ENCODE measurements at regions not wholly inside any gene's neighbourhood (a gene's known extent, or its start where the extent isn't known, plus 50 kb on each side); places are given as distances from the start of the nearest gene placed in this dataset.

DNA sequence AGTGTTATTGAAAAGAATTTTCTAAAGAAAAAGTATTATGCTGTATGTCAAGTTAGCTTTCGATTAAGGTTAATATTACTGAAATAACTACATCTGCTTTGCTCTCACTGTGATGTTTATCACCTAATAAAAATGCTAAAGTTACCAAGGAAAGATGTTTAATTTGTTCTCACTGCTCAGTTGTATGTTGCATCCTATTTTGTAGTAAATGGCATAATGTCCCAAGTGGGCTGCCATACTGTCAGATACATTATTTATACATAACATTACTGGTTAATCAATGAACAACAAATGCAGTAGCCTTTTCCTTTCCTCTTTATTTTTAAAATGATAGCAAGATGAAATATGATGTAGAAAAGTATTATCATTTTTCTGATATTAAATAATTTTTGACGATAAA lies 226.3 kb upstream of the DACH1 start:
- no peak for DNase-seq

DNA sequence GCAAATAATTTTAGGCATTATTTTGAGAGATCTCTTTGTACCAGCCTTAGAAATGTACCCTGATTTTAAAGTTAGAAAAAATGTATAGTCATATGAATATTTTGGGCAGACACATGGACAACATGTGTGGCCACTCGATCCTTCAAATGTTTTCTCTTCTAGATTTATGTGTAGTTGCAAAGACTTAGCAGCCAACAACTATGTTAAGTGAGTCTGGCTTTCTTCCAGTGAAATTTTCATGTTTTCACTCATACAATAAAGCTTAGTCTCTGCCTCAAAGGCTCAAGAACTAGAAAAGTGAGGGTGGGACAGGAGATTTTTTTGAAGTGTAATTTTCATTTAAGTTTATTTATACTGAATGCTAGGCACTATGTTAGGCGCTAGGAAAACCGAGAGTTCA lies 207.7 kb upstream of the DACH1 start:
- DNase-seq = no peak

DNA sequence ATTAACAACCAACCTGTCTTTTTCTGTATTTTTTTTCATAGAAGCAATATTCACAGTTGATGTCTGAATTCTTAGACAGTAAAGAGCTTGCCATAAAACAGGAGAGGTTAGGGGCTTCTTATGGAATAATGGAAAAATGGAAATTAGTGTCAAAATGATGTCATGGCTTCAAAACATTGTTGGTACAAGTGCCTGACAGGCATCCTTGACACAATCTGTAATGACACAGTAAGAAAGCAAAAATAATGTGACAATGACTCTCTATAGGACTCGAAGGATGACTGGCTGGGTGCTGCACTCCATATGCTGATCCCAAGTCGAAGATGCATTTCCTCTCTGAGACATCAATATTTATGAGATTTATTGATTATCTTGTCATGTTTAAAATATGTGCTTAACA lies 205.3 kb upstream of the DACH1 start:
- DNase-seq = no peak

DNA sequence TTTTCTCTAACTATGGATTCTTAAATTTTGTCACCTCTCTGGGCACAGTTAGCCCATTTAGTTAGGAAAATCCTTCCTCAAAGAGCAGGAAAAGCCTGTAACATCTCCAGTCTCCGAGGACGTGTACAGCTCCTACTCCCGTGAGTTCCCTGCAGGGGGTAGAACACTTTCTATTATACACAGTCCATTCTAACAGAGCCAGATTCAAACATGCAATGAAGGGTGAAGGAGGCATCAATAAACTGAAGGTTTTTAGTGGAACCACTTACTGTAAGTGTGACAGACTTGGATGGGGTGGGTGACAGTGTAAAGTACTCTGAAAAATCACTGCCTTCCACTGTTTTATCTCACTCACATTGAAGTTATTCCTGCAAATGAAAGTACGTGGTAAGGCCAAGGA lies 204.7 kb upstream of the DACH1 start:
- DNase-seq = no peak

DNA sequence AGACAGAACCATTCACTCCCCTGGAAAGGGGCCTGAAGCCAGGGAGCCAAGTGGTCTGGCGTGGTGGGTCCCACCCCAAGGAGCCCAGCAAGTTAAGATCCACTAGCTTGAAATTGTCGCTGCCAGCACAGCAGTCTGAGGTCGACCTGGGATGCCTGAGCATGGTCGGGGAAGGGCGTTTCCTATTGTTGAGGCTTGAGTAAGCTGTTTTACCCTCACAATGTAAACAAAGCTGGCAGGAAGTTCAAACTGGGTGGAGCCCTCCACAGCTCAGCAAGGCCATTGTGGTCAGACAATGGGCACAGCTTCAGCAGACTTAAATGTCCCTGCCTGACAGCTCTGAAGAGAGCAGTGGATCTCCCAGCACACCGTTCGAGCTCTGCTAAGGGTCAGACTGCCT lies 195.6 kb upstream of the DACH1 start:
- DNase-seq = no peak

DNA sequence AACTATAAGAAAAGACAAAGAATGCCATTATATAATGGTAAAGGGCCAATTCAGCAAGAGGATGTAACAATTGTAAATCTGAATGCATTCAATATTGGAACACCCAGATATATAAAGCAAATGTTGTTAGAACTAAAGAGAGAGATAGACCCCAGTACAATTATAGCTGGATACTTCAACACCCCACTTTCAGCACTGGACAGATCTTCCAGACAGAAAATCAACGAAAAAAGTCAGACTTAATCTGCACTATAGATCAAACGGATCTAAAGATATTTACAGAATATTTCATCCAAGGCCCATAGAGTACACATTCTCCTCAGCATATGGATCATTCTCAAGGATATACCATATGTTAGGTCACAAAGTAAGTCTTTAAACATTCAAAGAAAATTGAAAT lies 194.6 kb upstream of the DACH1 start:
- no peak for DNase-seq

DNA sequence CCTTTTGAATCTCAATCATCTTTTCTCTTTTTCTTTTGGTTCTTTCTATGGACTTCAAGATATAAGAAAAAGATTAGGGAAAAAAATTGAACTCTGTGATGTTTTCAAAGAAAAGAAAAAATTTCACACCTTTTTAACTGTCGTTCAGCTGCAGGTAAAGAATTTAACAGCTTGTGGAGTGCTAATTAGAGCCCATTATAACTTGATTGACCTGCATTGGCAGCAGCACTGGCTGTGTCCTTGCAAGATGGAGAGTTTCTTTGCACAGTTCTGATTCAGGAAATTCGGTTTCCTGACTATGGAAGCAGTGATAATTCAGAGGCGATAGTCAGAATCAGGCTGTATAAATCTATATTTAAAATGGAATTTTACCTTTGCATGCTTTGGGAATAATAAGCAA lies 183.2 kb upstream of the DACH1 start:
- DNase-seq = no peak

DNA sequence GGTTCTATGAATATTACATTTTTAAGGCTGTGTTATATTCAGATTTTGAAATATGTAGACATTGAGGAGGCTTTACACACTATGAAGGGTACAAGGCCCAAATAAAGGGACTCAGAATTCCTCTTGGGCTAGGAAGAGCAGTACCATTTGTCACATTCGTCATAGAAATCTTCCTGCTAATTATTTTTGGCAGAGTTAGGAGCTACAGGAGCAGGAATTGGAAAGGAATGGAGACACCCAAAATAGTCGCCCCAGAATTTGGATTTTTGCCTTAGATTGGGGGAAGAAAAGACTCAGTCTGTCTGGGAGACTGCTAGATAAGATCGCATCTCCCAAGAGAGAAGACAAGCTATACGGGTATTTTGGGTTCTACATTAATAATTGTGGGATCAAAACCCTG lies 176.4 kb upstream of the DACH1 start:
- no peak for DNase-seq

DNA sequence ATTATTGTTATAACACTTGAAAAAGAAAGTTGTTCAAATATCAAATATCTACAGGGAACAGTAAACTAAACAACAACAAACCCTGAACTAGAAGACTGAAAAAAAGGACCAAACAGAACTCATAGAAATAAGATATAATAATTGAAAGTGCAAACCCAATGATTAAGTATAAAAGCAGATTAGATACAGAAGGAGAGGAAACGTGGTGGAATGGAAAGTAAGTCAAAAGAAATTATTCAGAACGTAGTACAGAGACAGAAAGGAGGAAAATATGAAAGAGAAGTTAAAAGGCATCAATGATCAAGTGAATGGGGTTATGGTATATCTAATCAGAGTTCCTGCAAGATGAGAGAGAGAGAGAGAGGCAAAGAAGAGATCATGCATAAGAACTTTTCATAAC lies 174.2 kb upstream of the DACH1 start:
- DNase-seq = no peak

DNA sequence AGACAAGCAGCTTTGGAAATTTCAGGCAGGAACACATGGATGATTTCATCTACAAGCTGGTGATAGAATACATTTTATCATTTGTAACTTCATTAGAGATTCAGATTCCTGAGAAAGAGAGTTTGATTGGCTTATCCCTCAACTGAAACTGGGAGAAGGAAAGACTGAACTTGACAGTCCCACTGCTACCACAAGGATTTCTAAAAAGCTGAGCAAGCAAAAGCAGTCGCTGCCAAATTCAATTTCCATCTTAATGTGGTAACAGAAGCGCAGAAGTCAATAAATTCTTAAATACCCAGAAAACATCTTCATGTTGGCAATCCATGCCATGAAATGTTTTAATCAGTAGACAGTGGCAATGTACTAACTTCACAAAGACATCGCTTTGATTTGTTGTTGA lies 172.1 kb upstream of the DACH1 start:
- DNase-seq = no peak

DNA sequence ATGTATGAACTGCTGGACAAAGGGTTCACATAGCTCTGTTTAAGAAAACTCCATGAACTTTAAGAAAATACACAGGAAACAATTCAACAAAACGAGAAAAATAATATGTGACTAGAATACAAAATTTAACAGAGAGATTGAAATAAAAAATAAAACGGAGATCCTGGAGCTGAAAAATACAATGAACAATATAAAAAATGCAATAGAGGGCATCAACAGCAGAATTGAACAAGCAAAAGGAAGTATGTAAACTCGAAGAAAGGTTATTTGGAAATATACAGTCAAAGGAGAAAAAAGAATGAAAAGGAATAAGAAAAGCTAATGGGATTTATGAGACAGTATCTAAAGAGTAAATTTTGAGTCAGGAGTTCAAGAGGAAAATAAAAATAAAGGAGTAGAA lies 163.0 kb upstream of the DACH1 start:
- no peak for DNase-seq

DNA sequence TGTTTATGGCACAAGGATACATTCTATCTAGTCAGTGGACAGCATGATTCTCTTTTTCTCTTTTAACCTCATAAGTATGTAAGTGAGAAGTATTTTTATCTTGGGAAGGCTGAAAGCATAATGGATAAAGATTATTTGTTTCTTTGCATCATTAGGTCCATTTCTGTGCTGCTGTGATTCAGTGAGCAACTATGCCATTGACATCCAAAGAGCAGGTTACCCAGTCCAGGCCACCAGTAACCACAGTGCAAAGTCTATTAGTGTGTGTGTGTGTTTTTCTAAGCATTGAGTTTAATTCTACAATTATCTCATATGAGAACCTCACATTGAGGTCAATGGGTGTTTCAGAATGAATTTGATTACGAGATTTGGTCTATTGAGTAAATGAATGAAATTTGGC lies 158.8 kb upstream of the DACH1 start:
- DNase-seq = no peak

DNA sequence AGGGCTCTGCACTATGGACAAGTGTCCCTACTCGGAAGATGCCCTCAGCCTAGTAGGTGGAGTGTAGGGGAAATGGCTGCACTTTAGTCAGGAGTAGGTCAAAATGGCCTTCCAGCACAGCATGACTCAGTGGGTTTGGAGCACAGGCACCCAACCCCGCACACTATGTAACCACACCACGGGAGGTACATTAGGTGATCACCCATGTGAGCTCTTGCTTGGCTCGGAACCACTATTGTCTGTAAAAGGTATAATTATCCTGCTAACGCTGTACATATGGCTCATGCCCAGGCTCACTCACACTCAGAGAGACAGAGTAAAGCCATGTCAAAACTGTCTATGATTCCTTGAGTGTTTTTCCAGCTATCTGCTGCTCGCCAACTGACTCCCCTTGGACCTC lies 156.9 kb upstream of the DACH1 start:
- DNase-seq = no peak

DNA sequence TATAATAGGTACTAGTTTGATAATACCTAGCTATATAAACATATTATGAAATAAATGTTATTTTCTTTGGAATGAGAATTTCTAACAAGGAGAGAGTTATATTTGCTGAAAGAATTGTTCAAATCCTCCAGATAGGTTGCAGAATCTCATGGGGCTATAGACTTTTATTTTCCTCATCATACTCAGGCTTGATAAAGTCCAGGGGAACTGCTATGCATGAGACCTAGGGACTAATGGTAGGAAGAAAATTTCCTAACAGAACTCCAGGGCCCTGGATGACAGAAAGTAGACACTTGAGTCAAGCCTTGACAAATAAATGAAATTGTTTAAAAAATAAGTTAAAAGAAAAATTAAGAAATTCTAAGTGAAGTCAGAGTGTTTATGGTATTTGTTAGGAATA lies 138.5 kb upstream of the DACH1 start:
- DNase-seq = no peak

DNA sequence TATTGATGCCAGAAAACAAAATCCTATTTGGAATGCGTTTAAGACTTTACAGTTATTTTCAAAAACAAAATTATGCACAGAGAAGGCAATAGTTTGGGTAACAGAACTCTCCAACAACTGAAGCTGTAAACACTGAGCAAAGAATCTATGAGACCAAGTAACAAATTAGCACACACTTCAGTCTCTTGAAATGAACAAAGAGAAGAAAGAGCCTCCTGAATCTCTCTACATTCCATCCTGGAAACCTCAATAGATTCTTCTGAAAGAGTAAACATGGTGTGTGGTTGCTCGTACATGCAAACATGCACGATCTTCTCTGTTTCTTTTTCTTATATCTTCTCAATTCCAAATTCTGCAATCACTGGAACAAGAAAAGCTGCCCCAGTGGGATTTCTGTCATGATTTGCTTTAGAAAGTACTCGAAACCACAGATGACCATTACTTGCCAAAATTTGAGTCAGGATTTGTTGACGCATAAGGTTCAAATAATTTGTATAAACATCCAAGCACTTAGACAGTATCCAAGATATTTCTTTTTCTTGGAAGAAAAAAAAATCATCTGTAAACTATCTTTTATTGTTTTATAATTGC lies 137.9 kb upstream of the DACH1 start:
- no peak for DNase-seq

DNA sequence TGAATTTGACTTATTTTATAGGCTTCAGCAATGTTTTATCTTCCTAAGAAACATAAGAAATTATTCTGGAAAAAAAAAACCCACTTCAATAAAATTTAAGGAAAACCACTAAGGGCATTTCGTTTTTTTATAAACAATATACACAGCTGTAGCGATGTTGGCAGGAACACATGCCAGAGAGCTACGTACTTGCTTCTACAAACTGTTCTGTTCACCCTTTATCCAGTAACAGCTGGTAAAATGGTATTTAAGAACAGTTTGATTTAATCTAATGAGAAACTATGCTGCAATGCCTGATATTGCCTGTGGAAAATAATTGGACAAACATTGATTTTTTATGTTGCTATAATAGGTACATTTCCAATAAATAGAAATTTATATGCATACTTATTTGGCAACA lies 137.2 kb upstream of the DACH1 start:
- DNase-seq = no peak

DNA sequence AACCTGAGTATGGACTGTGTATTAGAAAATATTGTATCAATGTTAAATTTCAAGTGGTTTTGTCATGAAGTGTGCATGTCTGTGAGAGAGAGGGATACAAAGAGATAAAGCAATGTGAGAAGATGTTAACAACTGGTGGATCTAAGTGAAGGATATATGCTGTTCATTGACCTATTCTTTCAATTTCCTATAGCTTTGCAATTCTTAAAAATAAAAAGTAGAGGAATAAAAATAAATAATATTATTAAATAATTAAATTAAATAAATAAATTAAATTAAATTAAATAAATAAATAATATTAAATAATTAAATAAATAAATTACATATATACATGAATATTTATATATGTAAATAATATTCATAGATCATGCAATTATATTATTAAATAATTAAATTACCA lies 131.2 kb upstream of the DACH1 start:
- no peak for DNase-seq

DNA sequence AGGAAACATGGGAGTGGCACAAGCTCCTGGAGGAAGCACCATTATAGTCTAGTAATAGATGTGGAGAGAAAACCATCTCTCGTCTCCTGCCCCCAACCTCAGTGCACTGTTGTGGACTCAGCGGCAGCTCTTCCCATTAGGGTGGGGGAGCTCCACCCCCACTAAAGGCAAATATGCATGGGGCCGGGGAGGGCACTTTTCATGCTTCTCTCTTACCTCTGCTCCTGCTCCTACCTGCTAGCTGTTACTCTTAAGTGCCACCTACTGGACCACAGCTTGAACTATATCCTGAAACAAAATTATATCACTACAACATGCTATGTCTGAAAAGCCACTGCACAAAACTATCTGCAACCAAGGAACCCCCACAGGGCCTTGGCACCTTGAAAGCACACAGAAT lies 112.6 kb upstream of the DACH1 start:
- no peak for DNase-seq

DNA sequence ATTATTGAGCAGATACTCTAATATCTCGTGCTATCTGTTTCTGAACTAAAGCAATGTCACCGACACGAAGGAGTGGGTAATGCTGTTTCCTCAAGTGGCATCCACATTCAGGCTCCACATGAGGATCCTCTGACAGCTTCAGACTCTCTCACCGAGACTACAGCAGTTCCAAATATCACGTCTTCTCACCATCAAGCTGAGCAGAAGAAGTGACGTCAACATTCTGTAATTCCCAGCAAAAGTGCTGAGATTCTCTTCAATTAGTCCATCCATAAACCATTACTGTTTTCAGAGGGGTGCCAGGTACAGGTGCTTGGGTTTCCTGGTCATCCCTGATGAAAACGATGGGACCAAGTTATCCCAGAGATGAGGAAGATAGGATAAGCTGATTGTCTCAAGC lies 110.0 kb upstream of the DACH1 start:
- no peak for DNase-seq

DNA sequence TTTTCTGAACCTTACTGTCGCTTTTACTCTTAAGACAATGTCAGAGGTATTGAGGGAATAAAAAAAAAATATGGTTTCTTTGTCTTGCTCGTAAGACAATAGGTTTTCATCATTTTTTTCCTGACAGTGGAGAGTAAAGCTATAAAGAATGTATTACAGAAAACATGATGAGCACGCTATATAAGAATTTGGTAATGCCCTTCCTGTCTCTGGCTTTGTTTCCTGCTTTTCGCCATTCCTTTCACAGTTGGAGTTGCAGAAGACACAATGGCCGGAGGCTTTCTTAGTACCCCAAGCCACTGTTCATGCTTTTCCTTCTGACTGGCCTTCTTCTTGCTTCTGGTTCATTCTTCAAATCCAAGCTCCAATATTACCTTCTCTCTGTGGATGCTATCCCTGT lies 101.0 kb upstream of the DACH1 start:
- DNase-seq = no peak

DNA sequence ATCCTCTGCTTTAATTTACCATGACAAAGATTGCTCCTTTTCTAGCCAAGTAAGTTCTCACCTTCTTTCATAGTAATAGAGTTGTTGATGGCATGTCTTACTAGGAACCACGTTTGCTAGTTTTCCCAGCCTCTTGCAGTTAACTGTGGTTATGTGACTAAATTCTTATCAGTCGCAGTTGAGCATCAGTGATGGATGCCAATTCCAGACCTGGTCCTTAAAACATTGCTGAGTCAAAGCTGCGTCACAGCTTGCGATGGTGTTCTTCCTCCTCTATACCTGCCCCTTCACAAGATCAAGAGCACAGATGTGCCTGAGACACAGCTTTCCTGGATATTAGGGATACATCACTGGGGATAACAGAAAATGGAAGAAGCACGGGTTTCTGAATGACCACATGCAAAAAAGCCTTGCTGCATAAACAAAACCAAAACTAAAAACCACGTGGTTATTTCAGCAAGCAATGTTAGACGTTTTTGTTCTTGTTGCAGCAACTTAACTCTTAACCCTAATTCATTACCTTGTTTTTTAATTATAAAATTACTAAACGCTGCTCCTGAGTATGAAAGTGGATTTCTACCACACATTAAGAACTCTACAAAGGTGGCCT lies 97.6 kb upstream of the DACH1 start:
- DNase-seq = no peak

DNA sequence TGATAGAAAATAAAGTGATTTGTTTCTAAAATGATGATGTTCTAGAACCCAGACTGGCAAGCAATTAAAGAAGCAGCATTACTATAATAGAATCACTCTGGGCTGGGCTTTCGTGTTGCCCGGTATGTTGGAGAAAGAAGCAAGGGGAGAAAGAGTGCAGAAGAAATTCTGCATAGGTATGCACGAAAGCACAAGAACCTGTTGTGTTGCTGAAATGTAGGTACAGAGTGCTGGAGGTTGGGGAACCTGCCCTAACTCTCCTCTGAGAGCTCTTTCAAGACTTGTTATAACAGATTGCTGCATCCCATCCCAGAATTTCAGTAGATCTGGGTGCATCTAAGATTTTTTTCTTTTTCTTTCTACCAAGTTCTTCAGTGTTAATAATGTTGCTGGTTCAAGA lies 95.7 kb upstream of the DACH1 start:
- no peak for DNase-seq

DNA sequence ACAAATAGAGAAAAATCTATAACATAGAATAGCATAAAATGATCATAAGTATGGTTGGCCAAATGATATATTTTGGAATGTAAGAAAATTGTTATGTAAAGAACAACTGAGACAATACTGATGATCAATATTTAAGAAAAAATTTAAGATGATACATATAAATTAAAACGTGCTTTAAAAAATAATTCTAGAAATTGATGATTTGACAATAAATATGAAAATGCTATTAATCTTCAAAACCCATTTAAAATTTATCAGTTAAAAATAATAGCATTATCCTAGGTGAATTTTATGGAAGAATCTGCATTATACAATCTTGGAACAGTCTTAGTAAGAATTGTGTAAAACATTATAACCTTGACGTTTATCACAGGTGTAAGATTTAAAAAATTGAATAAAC lies 95.1 kb upstream of the DACH1 start:
- no peak for DNase-seq

DNA sequence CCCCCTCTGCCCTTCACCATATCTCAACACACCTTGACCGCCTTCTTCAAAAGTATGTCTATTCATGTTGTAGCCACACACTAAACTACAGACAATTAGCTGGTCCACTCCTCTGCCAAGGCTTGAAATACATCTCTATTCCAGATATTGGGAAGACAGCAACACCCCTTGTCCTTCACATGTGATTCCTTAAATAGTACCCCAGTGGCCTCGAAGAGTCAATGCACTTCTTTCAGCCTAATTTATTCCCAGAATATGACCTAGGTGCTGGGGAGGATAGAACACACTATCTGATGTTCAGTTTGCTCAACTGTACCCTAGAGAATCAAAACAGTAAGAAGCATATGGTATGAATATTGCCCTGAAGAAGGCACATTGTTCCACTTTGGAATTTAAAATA lies 82.4 kb upstream of the DACH1 start:
- DNase-seq = no peak

DNA sequence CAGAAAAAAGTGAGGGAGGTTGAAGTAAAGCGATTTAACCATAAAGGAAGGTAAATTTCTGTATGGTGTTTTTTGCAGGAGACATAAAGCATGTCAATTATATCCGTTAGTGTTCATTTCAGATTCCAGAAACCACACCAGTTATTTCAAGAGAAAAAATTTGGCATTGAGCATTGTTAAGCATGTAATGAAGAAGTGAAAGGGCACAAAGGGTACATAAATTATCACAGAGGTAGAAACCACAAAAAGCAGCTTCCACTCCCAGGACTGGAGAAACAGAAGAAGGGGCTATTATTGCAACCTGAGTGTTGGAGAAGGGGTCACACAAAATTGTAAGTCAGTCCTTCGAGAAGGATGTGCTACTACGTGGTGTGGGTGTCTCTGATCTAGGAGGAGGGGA lies 72.2 kb upstream of the DACH1 start:
- no peak for DNase-seq
